Astrocyte of the spinal cord (primary cell): ENCODE measurements at regions not wholly inside any gene's neighbourhood (a gene's known extent, or its start where the extent isn't known, plus 50 kb on each side); places are given as distances from the start of the nearest gene placed in this dataset.

Experiments
- DNase-seq: peaks from one replicate; pipeline ENCODE4 v3.0.0; 2011; ENCODE audit warnings: low read depth, low spot score
- H3K4me3 ChIP-seq: 2 replicates; pipeline ENCODE4 v1.5.1; 2011; ENCODE audit warnings: low read depth, mild to moderate bottlenecking, low read length, moderate library complexity
- in situ Hi-C: cut with HindIII; loops from 2 replicates; pipeline ENCODE4 v1.10.0; 2017; ENCODE audit warnings: low sequenced_read_pairs
- TF ChIP-seq, protein P1 (sequence below): IDR thresholded peaks from 2 replicates; pipeline ENCODE4 v1.5.1; 2012; ENCODE audit warnings: low read depth, mild to moderate bottlenecking, low read length, inconsistent platforms

DNA sequence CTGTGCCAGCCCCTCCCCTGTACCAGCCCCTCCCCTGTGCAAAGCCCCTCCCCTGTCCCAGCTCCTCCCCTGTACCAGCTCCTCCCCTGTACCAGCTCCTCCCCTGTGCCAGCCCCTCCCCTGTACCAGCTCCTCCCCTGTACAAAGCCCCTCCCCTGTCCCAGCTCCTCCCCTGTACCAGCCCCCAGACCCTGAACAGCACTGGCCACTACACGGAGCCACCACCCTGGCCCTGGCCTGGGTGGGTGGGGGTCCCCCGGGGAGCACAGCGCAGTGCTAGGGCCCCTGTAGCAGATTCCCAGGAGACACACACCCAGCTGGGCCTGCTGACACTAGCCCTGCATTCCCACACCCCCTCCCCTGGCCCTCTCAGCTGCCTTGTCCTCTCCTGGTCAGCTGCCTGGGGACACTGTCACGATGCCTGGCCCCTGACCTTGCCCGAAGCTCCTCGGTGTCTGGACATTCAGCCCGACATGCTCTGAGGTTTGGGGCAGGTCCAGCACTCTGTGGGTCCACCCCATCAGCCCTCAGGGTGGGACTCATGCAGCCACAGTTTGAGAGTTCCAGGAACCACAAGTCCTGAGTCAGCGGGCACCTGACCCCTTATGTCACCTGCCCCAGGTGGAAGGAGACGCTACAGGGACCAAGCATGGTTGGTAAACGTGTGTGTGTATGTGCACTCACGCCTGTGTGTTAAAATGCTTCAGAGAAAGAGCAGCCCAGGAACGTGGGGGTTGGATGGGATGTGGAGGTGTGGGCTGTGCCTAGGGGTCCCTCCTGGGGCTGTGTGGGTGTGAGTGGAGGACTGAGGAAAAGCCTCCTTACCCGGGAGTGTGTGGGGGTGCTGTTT, 114.2 kb downstream of the METRNL start:
- H3K4me3 ChIP-seq, result no peak overlapping the region
- TF ChIP-seq, protein P1, sequence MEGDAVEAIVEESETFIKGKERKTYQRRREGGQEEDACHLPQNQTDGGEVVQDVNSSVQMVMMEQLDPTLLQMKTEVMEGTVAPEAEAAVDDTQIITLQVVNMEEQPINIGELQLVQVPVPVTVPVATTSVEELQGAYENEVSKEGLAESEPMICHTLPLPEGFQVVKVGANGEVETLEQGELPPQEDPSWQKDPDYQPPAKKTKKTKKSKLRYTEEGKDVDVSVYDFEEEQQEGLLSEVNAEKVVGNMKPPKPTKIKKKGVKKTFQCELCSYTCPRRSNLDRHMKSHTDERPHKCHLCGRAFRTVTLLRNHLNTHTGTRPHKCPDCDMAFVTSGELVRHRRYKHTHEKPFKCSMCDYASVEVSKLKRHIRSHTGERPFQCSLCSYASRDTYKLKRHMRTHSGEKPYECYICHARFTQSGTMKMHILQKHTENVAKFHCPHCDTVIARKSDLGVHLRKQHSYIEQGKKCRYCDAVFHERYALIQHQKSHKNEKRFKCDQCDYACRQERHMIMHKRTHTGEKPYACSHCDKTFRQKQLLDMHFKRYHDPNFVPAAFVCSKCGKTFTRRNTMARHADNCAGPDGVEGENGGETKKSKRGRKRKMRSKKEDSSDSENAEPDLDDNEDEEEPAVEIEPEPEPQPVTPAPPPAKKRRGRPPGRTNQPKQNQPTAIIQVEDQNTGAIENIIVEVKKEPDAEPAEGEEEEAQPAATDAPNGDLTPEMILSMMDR, result no peak
- peak; percentile 22 for DNase-seq
- in situ Hi-C loops, result no loop called here

DNA sequence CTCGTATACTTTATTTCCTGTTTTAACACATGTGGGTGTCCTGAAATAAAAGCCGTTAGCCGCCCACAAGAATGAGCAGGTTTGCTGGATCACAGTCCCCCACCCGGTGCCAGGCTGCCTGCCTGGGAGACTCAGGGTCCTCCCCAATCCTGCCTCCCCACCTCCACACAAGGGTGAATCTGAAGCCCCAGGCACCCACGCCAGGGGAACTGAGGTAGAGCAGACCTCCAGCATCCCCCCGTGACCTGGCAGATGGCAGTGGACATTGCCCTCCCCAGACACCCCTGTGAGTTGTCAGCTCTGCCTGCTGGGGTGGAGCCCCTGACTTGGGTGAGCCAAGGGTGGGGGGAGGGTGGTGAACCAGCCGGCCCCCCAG, 114.8 kb downstream of the METRNL start:
- TF ChIP-seq, protein P1, result no peak
- no peak for DNase-seq
- H3K4me3 ChIP-seq, result no peak overlapping the region
- in situ Hi-C loops, result no loop called here

GRCh38 chr17:83194761-83195329, 115.4 kb downstream of the METRNL start:
- in situ Hi-C loops, result no loop called here
- peak; percentile 66 for DNase-seq
- no peak overlapping the region for H3K4me3 ChIP-seq
- TF ChIP-seq, protein P1, result no peak

GRCh38 chr17:83195330-83196023, 116.1 kb downstream of the METRNL start:
- TF ChIP-seq, protein P1, result peak; percentile 16
- no peak overlapping the region for H3K4me3 ChIP-seq
- peak; percentile 76 for DNase-seq
- in situ Hi-C loops, result no loop called here

- TF ChIP-seq, protein P1, result no peak
- peak; percentile 87 for DNase-seq
- no peak overlapping the region for H3K4me3 ChIP-seq
- in situ Hi-C loops, result no loop called here
Observed at GRCh38 chr17:83196024-83196365, 116.6 kb downstream of the METRNL start.

- H3K4me3 ChIP-seq, result no peak overlapping the region
- TF ChIP-seq, protein P1, result no peak
- in situ Hi-C loops, result no loop called here
- DNase-seq, result no peak
Observed at GRCh38 chr17:83196366-83196765, 117.0 kb downstream of the METRNL start.
